Osteoblast (primary cell): ENCODE measurements at regions not wholly inside any gene's neighbourhood (a gene's known extent, or its start where the extent isn't known, plus 50 kb on each side); places are given as distances from the start of the nearest gene placed in this dataset.
A peak's percentile ranks its signal among the peaks of the same experiment; 100 is the strongest.

Experiments used
- DNase-seq: peaks from one replicate; pipeline ENCODE4 v3.0.0; 2011; ENCODE audit warnings: low spot score, mixed read lengths; ENCODE audit not compliant: insufficient read length; ENCODE audit errors: missing footprints
- H2AFZ ChIP-seq: 2 replicates; pipeline ENCODE4 v1.6.0; 2011; ENCODE audit warnings: mild to moderate bottlenecking, low read length
- H3K27ac ChIP-seq: 2 replicates; pipeline ENCODE4 v1.5.1; 2011; ENCODE audit warnings: mild to moderate bottlenecking, low read depth, low read length, moderate library complexity
- H3K27me3 ChIP-seq: 2 replicates; pipeline ENCODE4 v1.6.0; 2012; ENCODE audit warnings: mild to moderate bottlenecking, control low read depth, inconsistent platforms, low read length, moderate library complexity; ENCODE audit not compliant: insufficient read depth
- H3K36me3 ChIP-seq: 2 replicates; pipeline ENCODE4 v1.5.1; 2011; ENCODE audit warnings: mild to moderate bottlenecking, low read length, control low read depth, moderate library complexity; ENCODE audit not compliant: insufficient read depth
- H3K4me1 ChIP-seq: 2 replicates; pipeline ENCODE4 v1.5.1; 2011; ENCODE audit warnings: mild to moderate bottlenecking, low read length, control low read depth, moderate library complexity; ENCODE audit not compliant: insufficient read depth
- H3K4me2 ChIP-seq: 2 replicates; pipeline ENCODE4 v1.6.0; 2011; ENCODE audit warnings: mild to moderate bottlenecking, low read length; ENCODE audit not compliant: insufficient read depth
- H3K4me3 ChIP-seq: fragments of 200-600 bp; sonication (generic); 3 replicates; pipeline ENCODE4 v1.5.1; 2012; ENCODE audit warnings: mild to moderate bottlenecking, low read length, inconsistent platforms; ENCODE audit not compliant: insufficient read depth
- H3K79me2 ChIP-seq: 2 replicates; pipeline ENCODE4 v1.6.0; 2012; ENCODE audit warnings: mild to moderate bottlenecking, low read length, control low read depth, inconsistent platforms; ENCODE audit not compliant: insufficient read depth
- H3K9me3 ChIP-seq: 2 replicates; pipeline ENCODE4 v1.5.1; 2011; ENCODE audit warnings: low read depth, low read length, control low read depth
- H4K20me1 ChIP-seq: 2 replicates; pipeline ENCODE4 v1.6.0; 2012; ENCODE audit warnings: mild to moderate bottlenecking, low read length, control low read depth; ENCODE audit not compliant: insufficient read depth
- TF ChIP-seq, protein P1 (sequence below): IDR thresholded peaks from 2 replicates; pipeline ENCODE4 v1.5.1; 2011; ENCODE audit warnings: mild to moderate bottlenecking, low read depth, low read length, moderate library complexity; ENCODE audit errors: extremely low read depth

DNA sequence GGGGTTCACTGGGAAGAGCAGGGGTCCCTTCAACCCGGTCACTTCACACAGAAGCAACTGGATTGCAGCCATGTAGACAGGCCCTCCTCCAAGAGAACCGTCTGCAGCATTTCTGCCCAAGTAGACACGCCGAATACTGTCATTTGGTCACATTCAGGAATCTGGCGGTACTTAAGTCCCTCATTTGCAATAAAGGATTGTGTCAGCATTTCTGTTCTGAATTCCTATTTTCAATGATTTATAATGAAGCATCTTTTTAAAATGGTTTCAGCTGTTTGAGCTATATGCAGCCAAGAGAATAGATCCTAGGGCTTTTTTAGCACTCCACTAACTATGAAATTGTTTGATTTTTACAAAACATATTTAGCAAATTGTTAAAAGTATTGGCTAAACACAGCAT lies 143.5 kb upstream of the SOX1 start:
- no peaks in the 10 kb centered on the region for H3K27me3 ChIP-seq
- H2AFZ ChIP-seq: no peak overlapping the region
- H3K79me2 ChIP-seq: no peaks in the 10 kb centered on the region
- no peaks in the 10 kb centered on the region for H3K9me3 ChIP-seq
- H3K4me3 ChIP-seq: no peak overlapping the region
- TF ChIP-seq, protein P1, sequence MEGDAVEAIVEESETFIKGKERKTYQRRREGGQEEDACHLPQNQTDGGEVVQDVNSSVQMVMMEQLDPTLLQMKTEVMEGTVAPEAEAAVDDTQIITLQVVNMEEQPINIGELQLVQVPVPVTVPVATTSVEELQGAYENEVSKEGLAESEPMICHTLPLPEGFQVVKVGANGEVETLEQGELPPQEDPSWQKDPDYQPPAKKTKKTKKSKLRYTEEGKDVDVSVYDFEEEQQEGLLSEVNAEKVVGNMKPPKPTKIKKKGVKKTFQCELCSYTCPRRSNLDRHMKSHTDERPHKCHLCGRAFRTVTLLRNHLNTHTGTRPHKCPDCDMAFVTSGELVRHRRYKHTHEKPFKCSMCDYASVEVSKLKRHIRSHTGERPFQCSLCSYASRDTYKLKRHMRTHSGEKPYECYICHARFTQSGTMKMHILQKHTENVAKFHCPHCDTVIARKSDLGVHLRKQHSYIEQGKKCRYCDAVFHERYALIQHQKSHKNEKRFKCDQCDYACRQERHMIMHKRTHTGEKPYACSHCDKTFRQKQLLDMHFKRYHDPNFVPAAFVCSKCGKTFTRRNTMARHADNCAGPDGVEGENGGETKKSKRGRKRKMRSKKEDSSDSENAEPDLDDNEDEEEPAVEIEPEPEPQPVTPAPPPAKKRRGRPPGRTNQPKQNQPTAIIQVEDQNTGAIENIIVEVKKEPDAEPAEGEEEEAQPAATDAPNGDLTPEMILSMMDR: no peak
- H3K4me2 ChIP-seq: no peak overlapping the region
- no peaks in the 10 kb centered on the region for H3K36me3 ChIP-seq
- H3K27ac ChIP-seq: no peak overlapping the region
- H4K20me1 ChIP-seq: no peaks in the 10 kb centered on the region
- DNase-seq: peak; percentile 27
- H3K4me1 ChIP-seq: no peaks in the 10 kb centered on the region

DNA sequence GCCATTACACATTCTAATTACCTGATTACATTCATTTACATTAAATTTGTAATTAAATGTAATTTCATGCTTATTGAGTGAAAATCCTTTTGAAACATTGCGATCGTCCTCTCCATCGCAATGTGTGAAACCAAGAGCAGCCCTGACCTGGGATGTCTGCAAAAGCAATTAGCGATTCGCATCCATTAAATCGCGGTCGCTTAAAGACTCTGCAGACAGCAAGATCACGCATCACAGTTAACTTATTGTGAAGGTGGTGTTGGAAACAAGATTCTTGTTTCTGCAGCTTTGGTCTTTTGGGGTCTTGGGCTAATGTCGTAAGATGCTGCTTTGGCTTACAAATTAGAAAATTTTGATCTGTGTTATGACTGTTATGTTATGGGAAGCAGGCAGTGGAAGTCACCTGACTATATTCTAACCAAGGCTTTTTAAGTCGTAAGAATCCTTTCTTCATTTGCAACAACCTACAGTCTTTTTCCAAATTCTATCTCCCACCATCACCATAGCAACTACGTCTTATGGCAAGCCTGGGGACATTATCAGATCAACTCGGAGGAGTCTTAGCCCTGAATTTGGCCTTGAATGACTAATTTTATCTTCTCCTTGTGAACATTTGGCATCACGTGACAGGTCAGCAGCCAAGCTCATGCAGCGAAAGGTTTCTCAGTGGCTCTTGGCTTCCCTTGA lies 142.8 kb upstream of the SOX1 start:
- DNase-seq: peak; percentile 47
- Histone ChIP-seq H2AFZ (no peak overlapping the region), H3K9me3 (no peaks in the 10 kb centered on the region)

DNA sequence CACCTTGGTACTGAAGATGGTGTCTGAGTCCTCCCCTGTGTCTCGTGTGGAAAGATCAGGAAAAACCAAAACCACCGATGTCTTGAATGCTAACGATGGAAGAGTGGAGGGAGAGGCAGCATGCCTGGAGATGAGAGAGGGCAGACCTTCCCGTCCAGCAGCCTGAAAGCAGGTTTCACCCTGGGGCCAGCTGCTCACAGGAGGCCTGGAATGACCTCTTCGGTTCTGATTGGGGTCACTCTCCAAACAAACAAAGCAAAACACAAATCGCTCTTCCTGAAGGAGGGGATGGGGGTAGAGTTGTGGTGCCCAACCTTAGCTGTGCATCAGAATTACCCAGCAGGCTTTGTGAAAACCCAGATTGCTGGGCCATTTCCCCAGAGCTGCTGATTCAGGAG lies 142.3 kb upstream of the SOX1 start:
- H3K9me3 ChIP-seq: no peaks in the 10 kb centered on the region
- H3K4me2 ChIP-seq: no peak overlapping the region
- no peak overlapping the region for H3K4me3 ChIP-seq
- no peaks in the 10 kb centered on the region for H3K27me3 ChIP-seq
- no peak overlapping the region for H2AFZ ChIP-seq
- H3K27ac ChIP-seq: no peak overlapping the region
- H4K20me1 ChIP-seq: no peaks in the 10 kb centered on the region
- no peaks in the 10 kb centered on the region for H3K79me2 ChIP-seq
- DNase-seq: no peak
- no peaks in the 10 kb centered on the region for H3K4me1 ChIP-seq
- TF ChIP-seq, protein P1: no peak
- no peaks in the 10 kb centered on the region for H3K36me3 ChIP-seq

More for the DNA sequence above, 142.8 kb upstream of the SOX1 start:
- TF ChIP-seq, protein P1: no peak
- Histone ChIP-seq H3K4me1 (no peaks in the 10 kb centered on the region), H3K36me3 (no peaks in the 10 kb centered on the region), H3K4me3 (no peak overlapping the region), H4K20me1 (no peaks in the 10 kb centered on the region), H3K4me2 (no peak overlapping the region), H3K27me3 (no peaks in the 10 kb centered on the region), H3K79me2 (no peaks in the 10 kb centered on the region), H3K27ac (no peak overlapping the region)

DNA sequence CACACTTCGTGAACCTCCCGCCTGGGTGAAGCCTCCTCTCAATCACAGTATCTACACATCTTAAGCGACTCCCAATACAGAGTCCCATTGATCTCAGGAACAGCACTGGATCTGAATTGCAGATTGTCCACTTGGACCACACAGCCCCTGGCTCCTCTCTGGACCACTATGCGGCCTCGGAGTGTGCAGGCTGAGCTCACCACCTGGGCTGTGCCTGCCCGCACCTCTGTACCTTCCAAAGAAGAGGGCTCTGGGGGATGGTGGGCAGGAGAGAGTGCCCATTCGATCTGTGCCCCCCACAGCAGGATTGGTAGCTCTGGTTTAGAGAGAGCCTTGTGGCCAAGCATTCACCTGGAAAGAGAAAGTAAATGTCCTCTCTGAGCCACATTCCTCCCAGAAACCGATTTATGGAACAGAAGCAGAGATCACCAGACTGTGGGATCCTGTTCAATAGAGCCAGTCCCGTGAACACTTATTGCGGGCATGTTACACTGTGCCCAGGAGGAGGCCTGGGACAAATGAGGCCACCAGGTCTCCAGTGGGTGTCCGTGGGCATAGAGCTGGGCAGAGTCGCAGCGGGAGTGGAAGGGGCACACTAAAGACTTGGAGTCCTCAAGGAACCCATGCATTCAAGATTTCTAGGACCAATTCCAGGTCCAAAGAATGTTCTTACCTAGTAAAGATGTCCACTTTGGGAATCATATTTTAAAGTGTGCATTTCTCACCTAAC lies 141.6 kb upstream of the SOX1 start:
- no peak overlapping the region for H3K4me3 ChIP-seq
- no peaks in the 10 kb centered on the region for H3K36me3 ChIP-seq
- peak; percentile 22 for DNase-seq
- H4K20me1 ChIP-seq: no peaks in the 10 kb centered on the region
- TF ChIP-seq, protein P1: no peak
- H3K79me2 ChIP-seq: no peaks in the 10 kb centered on the region
- no peak overlapping the region for H3K4me2 ChIP-seq
- no peaks in the 10 kb centered on the region for H3K4me1 ChIP-seq
- H3K27me3 ChIP-seq: no peaks in the 10 kb centered on the region
- H2AFZ ChIP-seq: no peak overlapping the region
- H3K9me3 ChIP-seq: no peaks in the 10 kb centered on the region
- no peak overlapping the region for H3K27ac ChIP-seq
